ENCODE measurements at regions not wholly inside any gene's neighbourhood (a gene's known extent, or its start where the extent isn't known, plus 50 kb on each side); places are given as distances from the start of the nearest gene placed in this dataset.

- Histone ChIP-seq H4K20me1 (ENCODE audit: insufficient read depth) (no peaks in the 10 kb centered on the region), H3K4me2 (ENCODE audit: low read length) (no peak overlapping the region), H3K79me2 (replicated peaks; ENCODE audit: insufficient read depth, low read length) (no peaks in the 10 kb centered on the region), H3K9ac (ENCODE audit: low read length) (no peak overlapping the region), H3K27ac (ENCODE audit: low read length) (no peak overlapping the region), H2AFZ (ENCODE audit: low read depth, low read length) (no peak overlapping the region), H3K27me3 (ENCODE audit: insufficient read depth, low read depth, low read length) (no peaks in the 10 kb centered on the region), H3K36me3 (ENCODE audit: insufficient read depth, low read length) (no peaks in the 10 kb centered on the region), H3F3A (ENCODE audit: insufficient read depth, low read length, poor library complexity, severe bottlenecking) (no peaks in the 10 kb centered on the region), H3K4me3 (ENCODE audit: low read length) (no peak overlapping the region), H3K9me3 (ENCODE audit: low read length) (no peaks in the 10 kb centered on the region), H3K9me2 (ENCODE audit: insufficient read depth, low read length) (no peaks in the 10 kb centered on the region)
- no peak for TF ChIP-seq POLR2AphosphoS5 (IDR thresholded peaks at IDR 0.05)
- TF ChIP-seq RAD21 (conservative IDR thresholded peaks at IDR 0.05), result no peak
- no peak for TF ChIP-seq CTCF (IDR thresholded peaks at IDR 0.05; ENCODE audit: poor library complexity, severe bottlenecking)
- TF ChIP-seq TAF1 (IDR thresholded peaks at IDR 0.05; ENCODE audit: low read depth), result no peak
- no peak for TF ChIP-seq EP300 (conservative IDR thresholded peaks at IDR 0.05; ENCODE audit: poor library complexity, severe bottlenecking)
- TF ChIP-seq EZH2 (IDR thresholded peaks at IDR 0.05; ENCODE audit: borderline replicate concordance, insufficient read depth, low read length, poor library complexity, severe bottlenecking), result no peak
- no peak for TF ChIP-seq REST (IDR thresholded peaks at IDR 0.05; ENCODE audit: borderline replicate concordance)
- TF ChIP-seq SMC3 (conservative IDR thresholded peaks at IDR 0.05; ENCODE audit: poor library complexity), result no peak
- TF ChIP-seq MXI1 (conservative IDR thresholded peaks at IDR 0.05; ENCODE audit: poor library complexity, severe bottlenecking), result no peak
Observed at GRCh38 chr1:228911225-228912210, 176.2 kb downstream of the RHOU start.

- Histone ChIP-seq H3K9ac (ENCODE audit: low read length) (no peak overlapping the region), H3K9me2 (ENCODE audit: insufficient read depth, low read length) (no peaks in the 10 kb centered on the region), H3K4me2 (ENCODE audit: low read length) (no peak overlapping the region), H4K20me1 (ENCODE audit: insufficient read depth) (no peaks in the 10 kb centered on the region), H3K9me3 (ENCODE audit: low read length) (no peaks in the 10 kb centered on the region), H3F3A (ENCODE audit: insufficient read depth, low read length, poor library complexity, severe bottlenecking) (no peaks in the 10 kb centered on the region), H3K27me3 (ENCODE audit: insufficient read depth, low read depth, low read length) (no peaks in the 10 kb centered on the region), H3K79me2 (replicated peaks; ENCODE audit: insufficient read depth, low read length) (no peaks in the 10 kb centered on the region), H3K27ac (ENCODE audit: low read length) (no peak overlapping the region), H2AFZ (ENCODE audit: low read depth, low read length) (no peak overlapping the region), H3K4me3 (ENCODE audit: low read length) (no peak overlapping the region), H3K36me3 (ENCODE audit: insufficient read depth, low read length) (no peaks in the 10 kb centered on the region)
- TF ChIP-seq REST (IDR thresholded peaks at IDR 0.05; ENCODE audit: borderline replicate concordance) (no peak), TAF1 (IDR thresholded peaks at IDR 0.05; ENCODE audit: low read depth) (no peak), EZH2 (IDR thresholded peaks at IDR 0.05; ENCODE audit: borderline replicate concordance, insufficient read depth, low read length, poor library complexity, severe bottlenecking) (no peak), CTCF (IDR thresholded peaks at IDR 0.05; ENCODE audit: poor library complexity, severe bottlenecking) (no peak), POLR2AphosphoS5 (IDR thresholded peaks at IDR 0.05) (no peak), MXI1 (conservative IDR thresholded peaks at IDR 0.05; ENCODE audit: poor library complexity, severe bottlenecking) (no peak)
Observed at GRCh38 chr1:228913626-228914414, 178.5 kb downstream of the RHOU start.
